ENCODE measurements at regions not wholly inside any gene's neighbourhood (a gene's known extent, or its start where the extent isn't known, plus 50 kb on each side); places are given as distances from the start of the nearest gene placed in this dataset.

DNA sequence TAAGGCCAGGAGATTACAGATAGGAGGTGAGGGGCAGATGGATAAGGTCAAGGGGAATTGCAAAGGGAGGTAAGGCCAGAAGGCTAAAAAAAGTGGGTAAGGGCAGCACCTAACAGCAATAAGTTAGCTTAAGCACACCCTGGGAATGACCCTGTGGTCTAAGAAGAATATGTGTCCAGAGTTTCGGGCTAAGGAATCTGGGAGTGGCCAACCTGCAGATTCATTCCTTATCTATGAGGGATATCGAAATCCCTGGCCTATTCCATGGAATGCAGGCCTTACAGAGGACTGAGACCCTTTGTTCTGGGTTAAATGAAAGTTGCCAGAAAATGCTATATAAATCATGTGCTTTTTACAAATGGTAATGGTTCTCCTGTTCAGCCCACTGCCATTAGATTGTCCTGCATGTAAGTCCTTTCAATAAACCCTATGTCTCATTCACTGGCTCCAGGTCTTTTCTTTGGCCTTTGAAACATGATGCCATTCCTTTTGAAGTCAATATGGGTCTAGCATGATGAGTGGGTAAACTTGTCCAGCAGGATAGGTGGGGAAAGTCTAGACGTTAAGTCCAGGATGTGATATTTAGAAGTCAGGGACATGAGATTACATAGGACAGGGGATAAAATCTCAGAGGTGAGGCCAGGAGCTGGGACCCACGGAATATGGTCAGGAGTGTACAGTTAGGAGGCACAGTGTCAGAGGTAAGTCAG, 226.2 kb downstream of the TACR3 start:
- TF ChIP-seq, protein P1, sequence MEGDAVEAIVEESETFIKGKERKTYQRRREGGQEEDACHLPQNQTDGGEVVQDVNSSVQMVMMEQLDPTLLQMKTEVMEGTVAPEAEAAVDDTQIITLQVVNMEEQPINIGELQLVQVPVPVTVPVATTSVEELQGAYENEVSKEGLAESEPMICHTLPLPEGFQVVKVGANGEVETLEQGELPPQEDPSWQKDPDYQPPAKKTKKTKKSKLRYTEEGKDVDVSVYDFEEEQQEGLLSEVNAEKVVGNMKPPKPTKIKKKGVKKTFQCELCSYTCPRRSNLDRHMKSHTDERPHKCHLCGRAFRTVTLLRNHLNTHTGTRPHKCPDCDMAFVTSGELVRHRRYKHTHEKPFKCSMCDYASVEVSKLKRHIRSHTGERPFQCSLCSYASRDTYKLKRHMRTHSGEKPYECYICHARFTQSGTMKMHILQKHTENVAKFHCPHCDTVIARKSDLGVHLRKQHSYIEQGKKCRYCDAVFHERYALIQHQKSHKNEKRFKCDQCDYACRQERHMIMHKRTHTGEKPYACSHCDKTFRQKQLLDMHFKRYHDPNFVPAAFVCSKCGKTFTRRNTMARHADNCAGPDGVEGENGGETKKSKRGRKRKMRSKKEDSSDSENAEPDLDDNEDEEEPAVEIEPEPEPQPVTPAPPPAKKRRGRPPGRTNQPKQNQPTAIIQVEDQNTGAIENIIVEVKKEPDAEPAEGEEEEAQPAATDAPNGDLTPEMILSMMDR (IDR thresholded peaks at IDR 0.05), result no peak
- TF ChIP-seq EZH2 (IDR thresholded peaks at IDR 0.05; ENCODE audit: borderline replicate concordance, insufficient read depth, low read depth, low read length, poor library complexity, severe bottlenecking), result no peak

Data from B cell (primary cell).